Stromal cell of bone marrow (primary cell): ENCODE measurements at regions not wholly inside any gene's neighbourhood (a gene's known extent, or its start where the extent isn't known, plus 50 kb on each side); places are given as distances from the start of the nearest gene placed in this dataset.
"Not testable (repeated sequence)": the region's sequence is repeated elsewhere in the genome, so short reads cannot be mapped to it uniquely, and the experiment has no call there.

Experiments
- DNase-seq: peaks from one replicate; pipeline ENCODE4 v3.0.0-alpha.2; 2012; ENCODE audit warnings: low read depth

DNA sequence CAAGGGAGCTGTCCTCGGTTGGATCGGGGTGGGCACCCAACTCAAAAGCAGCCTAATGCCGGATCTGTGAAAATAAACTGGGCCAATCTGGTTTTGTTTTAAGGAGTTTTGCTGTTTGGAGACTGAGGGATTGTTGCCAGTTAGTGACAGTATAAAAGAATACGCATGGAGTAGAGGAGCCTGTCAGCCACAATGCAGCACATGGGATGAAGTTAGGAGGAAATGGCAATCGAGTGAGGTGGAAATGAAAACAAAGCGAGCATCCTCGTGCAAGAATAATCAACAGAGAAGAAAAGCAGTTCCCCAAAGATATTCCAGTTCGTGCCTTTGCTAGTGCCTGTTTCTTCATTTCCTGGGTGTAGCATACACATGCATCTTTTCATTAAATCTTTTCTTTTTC is 108.4 kb upstream of the RORA start:
- no peak for DNase-seq

DNA sequence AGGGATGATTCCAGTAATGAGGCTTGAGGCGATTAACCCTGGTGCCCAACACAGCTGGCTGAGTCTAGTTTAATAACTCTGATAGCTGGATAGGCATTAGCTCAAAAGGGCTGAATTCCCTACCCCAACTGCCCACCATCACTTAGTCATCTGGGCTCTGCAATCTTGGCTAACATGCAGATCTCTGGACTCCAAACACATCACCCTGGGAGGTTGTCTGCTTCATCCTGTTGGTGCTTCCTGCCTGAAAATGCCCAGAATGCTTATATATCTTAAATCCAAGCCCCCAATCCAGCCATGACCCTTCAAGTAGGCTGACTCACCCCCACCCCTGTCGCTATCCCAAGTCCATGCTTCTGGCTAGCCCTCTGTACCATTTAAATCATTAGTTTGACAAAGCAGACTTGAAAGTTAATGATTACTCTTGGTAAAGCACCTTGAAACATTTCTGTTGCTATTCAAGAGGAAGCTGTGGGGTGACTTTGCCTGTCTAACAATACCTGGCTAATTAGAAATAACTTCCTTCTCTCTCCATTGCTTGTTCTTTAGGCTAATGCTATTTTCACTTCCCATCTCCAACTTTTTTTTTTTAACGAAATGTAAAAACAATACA is 107.0 kb upstream of the RORA start:
- DNase-seq, result no peak

DNA sequence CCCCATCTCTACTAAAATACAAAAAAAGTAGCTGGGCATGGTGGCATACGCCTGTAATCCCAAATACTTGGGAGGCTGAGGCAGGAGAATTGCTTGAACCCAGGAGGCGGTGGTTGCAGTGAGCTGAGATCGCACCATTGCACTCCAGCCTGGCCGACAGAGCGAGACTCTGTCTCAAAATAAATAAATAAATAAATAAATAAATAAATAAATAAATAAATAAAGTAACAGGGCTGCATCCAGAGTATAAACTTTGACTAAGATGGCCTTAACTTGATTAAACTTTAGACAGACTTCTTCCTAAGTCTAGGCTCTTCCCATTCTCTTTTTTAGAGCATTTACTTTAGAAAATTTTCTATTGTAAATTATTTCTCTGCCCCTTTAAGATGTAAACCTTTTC is 105.6 kb upstream of the RORA start:
- DNase-seq, result not testable (repeated sequence)

DNA sequence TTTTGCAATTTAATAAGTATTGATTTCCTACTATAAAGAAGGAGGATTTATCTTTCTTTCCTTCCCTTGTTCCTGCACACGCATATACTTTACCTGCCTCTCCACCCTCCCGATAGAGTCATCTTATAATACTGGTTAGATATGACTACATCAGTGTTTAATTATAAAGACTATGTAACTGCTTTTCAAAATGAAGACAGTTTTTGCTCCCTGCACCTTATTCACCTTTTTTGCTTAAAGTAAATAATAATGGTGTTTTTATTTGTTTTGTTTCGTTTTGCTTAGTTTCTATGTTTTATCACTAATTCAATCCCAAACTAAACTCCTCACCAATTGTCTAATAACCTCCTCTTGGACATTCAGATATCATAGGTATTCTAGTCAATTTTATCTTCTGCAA is 101.9 kb upstream of the RORA start:
- DNase-seq, result no peak

DNA sequence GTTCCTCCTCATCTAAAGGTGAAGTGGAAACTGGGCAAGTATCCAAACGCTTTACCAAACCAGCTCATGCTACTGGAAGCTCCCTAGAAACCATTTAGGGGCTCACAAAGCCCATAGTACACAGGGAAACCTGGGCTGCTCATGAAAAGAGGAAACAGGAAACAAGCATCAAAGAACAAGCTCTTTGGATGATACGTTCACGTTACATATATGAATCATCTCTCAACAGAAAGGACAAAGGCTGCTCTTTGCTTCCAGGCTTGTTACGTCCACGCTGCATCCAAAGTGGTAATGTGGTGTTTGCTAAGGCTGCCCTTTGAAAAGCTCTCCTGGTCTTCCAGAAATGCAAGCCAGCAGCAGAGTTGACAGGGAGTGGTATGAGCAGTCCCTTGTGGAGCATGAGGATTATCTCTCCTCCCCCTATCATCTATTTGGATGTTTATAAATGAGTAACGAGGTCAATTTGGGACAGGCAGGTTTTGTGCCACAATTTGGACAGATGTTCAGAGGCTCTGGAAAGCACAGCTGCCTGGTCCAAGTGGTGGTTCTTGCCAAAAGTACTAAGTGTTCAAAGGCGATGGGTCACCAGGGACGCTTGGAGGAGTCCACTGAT is 98.0 kb upstream of the RORA start:
- DNase-seq, result no peak

DNA sequence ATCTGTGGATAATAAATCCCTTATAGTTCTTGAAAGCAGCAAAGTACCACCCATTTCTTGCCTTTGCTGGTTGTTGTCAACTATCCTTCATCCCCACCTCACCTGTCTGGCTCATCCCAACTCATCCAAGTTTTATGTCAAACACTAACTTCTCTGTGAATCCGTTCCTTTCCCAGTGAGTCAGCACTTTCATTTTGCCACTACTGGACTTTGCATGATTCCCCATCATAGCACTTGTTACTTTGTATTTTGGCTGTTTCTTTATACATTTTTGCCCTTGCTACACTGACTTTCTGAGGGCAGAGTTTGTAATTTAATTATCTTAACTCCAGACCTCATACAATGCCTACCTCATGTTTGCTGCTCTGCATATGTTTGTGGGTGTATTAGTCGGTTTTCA is 90.8 kb upstream of the RORA start:
- DNase-seq, result no peak

DNA sequence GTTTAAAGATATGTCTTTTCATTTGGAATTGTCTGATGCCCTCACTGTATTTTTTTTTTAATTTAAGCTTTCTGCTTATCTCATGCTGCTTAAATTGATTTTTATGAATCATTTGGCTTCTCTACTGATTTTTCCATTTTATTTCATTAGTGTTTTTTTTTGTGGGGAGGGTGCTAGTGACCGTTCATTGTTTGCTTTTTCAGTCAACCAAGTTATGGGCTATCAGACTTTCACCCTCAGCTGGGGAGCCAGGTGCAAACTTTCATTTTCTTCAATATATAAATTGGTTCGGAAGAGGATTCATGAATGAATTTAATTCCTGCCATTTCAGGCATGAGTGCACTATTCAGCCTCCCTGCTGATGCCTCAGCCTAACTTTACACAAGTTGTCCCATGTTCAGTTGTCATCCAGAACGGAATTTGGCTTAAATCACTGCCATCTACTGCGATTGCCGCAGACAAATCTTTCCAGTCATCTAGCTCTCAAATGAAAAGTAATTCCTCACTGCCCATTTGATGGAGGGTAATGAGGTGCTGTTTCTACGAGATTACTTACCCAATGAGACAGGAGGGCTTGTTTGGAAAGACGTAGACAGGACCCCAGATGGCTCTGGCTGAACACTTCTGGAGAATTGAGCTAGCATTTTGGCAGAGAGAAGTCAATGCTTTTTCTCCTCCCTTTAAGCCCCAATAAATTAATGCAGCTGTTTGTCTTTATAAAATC is 89.9 kb upstream of the RORA start:
- no peak for DNase-seq

DNA sequence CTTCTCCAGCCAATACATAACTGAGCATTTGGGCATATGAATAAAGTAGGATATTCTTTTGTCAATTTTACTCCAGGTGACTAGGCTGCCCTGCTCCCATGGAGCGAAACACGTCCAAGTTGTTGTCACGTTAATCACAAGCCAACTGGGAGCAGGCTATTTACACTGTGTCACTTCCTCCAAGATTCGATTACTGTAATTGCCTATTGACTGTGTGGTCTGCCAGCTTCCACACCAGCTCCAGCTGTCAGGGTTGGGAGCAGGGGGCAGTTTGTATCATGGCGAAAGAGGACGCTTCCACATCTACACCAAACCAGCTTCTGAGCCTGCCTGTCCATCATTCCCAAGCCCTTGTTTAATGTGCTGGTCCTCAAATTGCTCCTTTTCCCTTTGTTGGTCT is 89.2 kb upstream of the RORA start:
- no peak for DNase-seq

DNA sequence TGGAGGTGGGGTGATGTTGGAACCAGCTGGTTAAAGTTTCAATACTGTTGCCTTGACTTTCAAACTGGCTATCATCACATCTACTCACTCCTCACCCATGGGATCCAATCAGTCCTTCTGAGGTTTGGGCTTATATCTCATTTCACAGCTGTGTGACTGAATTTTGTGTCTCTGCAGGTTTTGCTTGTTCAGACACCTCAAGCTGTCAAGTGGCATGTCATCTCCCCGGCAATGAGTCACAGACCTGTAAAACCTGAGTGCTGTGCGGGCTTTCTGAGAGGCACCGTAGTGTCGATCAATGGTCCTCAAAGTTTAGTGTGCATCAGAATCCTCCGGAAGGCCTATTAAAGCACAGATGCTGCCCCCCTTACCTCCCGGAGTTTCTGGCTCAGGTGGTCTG is 86.4 kb upstream of the RORA start:
- DNase-seq, result no peak

DNA sequence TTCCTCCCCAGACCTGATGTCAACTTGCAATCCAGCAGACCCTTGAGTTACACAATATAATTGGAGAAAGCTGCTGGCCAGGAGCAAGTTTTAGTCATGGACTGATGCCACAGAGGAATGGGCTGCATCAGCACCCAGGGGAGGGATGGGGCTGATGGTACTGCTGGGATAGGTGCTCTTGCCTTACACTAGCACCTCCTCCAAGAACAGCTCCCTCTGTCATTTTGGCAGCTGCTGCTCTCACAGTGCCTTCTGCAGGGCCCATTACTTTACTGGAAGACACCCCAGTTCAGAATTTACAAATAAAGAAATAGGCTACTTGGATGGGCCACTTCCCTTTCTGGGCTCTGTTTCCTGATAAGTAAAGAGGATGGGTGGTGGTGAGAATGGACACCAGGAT is 85.3 kb upstream of the RORA start:
- DNase-seq, result no peak

DNA sequence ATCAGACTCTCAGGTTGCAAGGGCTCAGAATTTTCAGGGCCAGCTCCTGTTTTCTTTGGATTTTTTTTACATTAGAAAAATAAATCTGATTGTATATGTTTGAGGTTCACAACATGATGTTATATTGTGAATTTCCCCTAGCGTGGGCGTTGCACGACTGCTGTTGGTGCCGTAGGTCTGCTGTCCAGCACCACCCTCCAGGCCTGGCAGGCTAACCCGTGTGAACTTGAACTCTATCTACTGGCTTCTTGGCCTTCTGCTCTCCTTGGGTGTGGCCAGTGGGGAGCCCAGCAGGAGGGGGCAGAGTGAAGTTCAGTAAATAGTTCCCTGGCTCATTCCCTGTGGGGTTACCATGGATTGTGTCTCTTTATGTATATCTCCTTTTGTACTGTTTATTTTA is 80.5 kb upstream of the RORA start:
- DNase-seq, result no peak

DNA sequence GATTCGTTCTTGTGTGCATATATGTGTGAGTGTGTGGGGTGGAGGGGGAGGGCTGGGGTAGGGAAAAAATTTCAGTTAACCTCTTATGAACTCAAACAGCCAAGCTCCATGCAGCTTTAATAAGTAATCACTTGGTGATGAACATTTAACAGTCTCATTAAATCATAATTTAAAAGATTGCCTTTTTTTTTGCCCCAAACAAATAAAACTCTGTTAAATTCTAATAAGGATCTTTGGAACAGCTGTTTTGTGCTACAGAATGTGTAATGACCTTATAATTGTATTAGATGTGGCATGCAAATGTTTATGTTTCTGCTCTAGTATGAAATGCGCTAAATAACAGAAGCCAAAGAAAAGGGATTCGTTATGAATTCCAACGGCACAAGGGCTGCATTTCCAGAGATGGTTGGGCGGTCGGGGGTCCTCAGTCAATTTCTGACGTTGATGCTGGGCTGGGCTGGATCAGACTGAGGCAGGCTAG is 80.0 kb upstream of the RORA start:
- no peak for DNase-seq

DNA sequence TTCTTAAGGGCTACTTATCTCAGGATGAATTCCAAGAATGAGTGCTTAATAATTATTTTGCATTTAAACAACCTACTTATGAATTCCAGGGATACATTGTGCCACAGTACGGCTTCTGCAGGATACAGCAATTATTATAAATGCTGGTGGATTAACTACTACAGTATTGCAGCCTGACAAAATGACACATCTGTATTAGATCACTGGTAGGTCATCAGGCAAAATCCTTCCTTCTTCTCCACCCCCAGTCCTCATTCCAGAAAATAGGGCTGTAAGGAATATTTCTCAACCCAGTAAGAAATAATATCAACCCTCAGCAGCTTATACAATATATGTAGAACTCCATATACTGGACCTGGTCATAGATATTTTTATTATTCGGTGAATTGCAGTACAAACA is 79.3 kb upstream of the RORA start:
- no peak for DNase-seq

DNA sequence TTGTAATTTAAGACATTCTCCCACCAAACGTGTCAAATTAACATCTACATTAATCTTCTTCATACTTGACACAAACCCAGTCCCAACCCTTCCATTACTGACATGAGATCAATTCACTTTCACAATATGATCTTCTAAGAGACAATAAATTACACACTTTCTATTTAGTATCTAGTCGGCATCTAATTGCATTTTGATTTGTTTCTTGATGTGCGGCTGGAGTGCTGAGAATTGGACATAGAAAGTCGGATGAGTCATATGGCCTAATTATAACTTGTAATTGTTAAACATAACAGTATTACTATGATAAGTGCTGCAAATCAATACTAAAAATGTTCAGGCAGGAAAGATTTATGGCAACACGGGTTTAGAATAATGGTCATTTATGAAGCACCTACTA is 78.4 kb upstream of the RORA start:
- no peak for DNase-seq

DNA sequence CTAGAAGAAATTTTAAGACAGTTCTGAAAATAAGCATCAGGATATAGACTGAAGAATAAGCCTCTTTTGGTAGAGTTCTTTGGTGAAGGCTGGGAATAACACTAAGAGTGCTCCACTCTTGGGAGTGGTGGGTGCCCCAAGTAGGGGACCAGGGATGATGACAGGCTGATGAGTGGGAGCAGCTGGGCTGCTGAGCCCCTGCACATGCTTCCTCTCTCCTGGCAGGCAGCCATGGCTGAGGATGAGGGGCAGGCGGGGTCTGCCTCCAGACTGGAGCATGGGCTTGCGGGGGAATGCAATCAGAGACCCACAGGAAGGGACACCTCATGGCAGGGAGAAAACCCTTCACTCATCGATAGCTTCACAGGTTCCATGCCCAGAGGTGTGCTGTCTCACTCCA is 72.6 kb upstream of the RORA start:
- DNase-seq, result no peak

DNA sequence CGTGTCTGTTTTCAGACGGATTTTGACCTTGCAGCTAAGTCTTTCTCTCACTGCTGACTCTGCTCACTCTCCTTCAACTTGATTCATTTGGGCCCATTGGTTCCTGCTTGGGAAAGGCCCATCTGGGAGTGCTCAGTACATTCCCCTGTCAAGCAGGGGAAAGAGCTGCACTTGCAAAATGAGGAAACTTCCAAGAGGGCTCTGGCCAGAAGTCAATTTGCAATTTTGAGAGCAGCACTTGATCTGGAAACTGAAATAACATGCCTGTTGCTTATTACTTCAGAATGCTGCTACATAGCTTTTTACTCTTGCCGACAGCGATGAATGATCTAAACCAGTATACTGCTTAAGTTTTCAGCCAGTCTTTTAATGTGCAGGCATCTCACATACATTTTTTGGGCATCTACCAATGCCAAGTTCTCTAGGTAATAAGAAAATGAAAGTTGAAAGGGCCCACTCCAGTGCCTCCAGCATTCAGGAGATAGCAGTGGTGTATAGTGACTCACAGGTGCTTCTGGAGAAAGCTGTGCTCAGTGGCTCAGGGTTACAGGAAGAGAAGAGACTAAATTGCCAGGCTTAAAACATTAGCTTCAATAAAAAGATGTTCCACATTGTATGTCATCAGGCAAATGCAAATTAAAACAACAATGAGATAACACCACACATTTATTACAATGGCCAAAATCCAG is 70.1 kb upstream of the RORA start:
- no peak for DNase-seq

DNA sequence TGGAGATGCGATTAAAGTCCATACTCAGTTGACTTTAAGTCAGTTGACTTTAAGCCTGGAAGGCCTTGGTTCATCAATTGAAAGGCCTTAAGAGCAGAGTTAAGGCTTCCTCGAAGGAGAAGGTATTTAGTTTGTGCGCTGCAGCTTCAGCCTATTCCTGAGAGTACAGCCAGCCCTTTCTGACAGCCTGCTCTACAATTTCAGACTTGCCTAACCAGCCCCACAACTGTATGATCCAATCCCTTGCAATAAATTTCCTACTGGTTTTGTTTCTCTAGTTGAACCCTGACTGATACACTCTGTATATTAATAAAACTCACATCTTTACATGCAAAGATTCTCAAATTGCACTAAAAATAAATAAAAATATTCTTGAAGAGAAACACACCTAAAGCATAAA is 66.1 kb upstream of the RORA start:
- no peak for DNase-seq

DNA sequence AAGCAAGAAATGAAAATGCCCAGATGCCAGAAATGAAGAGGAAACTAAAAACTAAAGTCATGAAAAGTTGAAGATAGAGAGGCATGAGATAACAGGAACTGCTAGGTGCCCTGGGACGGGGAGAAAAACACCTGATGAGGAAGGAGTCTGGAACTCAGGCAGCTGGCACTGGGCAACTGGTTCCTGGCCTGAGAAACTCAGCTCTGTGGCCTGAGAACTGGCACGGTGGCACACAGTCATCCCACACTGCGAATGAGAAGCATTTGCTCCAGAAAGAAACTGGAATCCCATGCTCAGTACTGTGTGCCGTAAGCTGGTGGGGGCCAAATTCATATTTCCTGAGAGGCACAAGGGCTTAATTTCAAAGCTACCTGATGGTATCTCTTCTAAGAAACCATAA is 53.6 kb upstream of the RORA start:
- DNase-seq, result no peak

DNA sequence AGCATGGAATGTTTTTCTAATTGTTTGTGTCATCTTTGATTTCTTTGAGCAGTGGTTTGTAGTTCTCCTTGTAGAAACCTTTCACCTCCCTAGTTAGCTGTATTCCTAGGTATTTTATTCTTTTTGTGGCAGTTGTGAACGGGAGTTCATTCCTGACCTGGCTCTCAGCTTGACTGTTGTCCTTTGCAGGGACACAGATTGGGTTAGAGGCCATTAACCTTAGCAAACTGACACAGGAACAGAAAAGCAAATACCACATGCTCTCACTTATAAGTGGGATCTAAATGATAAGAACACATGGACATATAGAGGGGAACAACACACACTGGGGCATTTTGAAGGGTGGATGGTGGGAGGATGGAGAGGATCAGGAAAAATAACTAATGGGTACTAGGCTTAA is 52.2 kb upstream of the RORA start:
- no peak for DNase-seq
